ENCODE measurements at regions not wholly inside any gene's neighbourhood (a gene's known extent, or its start where the extent isn't known, plus 50 kb on each side); places are given as distances from the start of the nearest gene placed in this dataset.
"Not testable (repeated sequence)": the region's sequence is repeated elsewhere in the genome, so short reads cannot be mapped to it uniquely, and the experiment has no call there.

GRCh38 chr5:57736716-57737115 lies 254.1 kb upstream of the ACTBL2 start:
- Histone ChIP-seq H3K27me3 (ENCODE audit: control insufficient read depth, insufficient read depth, low read length) (no peaks in the 10 kb centered on the region), H3K27ac (ENCODE audit: low read depth, low read length) (peak overlapping the region; percentile 43), H3K4me3 (ENCODE audit: low read depth, low read length) (no peak overlapping the region), H3K9me3 (ENCODE audit: control insufficient read depth, insufficient read depth, low read length) (no peaks in the 10 kb centered on the region)
- CTCF ChIA-PET, result interaction anchor here (0.7 to 1.8 kb wide), 3 partner anchors 42 to 724 kb away, joined by 4 read pairs; no protein-coding TSS in a partner anchor
- no peak for DNase-seq (ENCODE audit: low read depth, low spot score)
- POLR2A ChIA-PET, result no interaction called here
- TF ChIP-seq CTCF (IDR thresholded peaks at IDR 0.05; ENCODE audit: low read depth, low read length), result no peak

GRCh38 chr5:57735279-57736153 lies 252.9 kb upstream of the ACTBL2 start:
- POLR2A ChIA-PET; H3K4me3 ChIP-seq (ENCODE audit: low read depth, low read length); H3K27me3 ChIP-seq (ENCODE audit: control insufficient read depth, insufficient read depth, low read length); H3K9me3 ChIP-seq (ENCODE audit: control insufficient read depth, insufficient read depth, low read length): not testable (repeated sequence)
- DNase-seq (ENCODE audit: low read depth, low spot score), result peak; percentile 83
- peak overlapping the region; percentile 82 for H3K27ac ChIP-seq (ENCODE audit: low read depth, low read length)
- CTCF ChIA-PET, result interaction anchor here (1.8 kb wide), 2 partner anchors 44 to 237 kb away, joined by 4 read pairs; no protein-coding TSS in a partner anchor

- POLR2A ChIA-PET, result no interaction called here
- CTCF ChIA-PET, result interaction anchor here (0.8 kb wide), 2 partner anchors 45 to 727 kb away, joined by 4 read pairs; no protein-coding TSS in a partner anchor
- DNase-seq (ENCODE audit: low read depth, low spot score), result no peak
- no peaks in the 10 kb centered on the region for H3K27me3 ChIP-seq (ENCODE audit: control insufficient read depth, insufficient read depth, low read length)
- no peaks in the 10 kb centered on the region for H3K9me3 ChIP-seq (ENCODE audit: control insufficient read depth, insufficient read depth, low read length)
- no peak for TF ChIP-seq CTCF (IDR thresholded peaks at IDR 0.05; ENCODE audit: low read depth, low read length)
- no peak overlapping the region for H3K4me3 ChIP-seq (ENCODE audit: low read depth, low read length)
- no peak overlapping the region for H3K27ac ChIP-seq (ENCODE audit: low read depth, low read length)
Observed at GRCh38 chr5:57734296-57734695, 251.7 kb upstream of the ACTBL2 start.

- POLR2A ChIA-PET, result no interaction called here
- no peaks in the 10 kb centered on the region for H3K9me3 ChIP-seq (ENCODE audit: control insufficient read depth, insufficient read depth, low read length)
- no peak for TF ChIP-seq CTCF (IDR thresholded peaks at IDR 0.05; ENCODE audit: low read depth, low read length)
- no peak overlapping the region for H3K27ac ChIP-seq (ENCODE audit: low read depth, low read length)
- DNase-seq (ENCODE audit: low read depth, low spot score), result no peak
- CTCF ChIA-PET, result no interaction called here
- H3K4me3 ChIP-seq (ENCODE audit: low read depth, low read length), result no peak overlapping the region
- no peaks in the 10 kb centered on the region for H3K27me3 ChIP-seq (ENCODE audit: control insufficient read depth, insufficient read depth, low read length)
Observed at GRCh38 chr5:57727591-57727990, 245.0 kb upstream of the ACTBL2 start.

GRCh38 chr5:57725658-57726504 lies 243.3 kb upstream of the ACTBL2 start:
- Histone ChIP-seq H3K9me3 (ENCODE audit: control insufficient read depth, insufficient read depth, low read length) (no peaks in the 10 kb centered on the region), H3K27ac (ENCODE audit: low read depth, low read length) (no peak overlapping the region), H3K4me3 (ENCODE audit: low read depth, low read length) (no peak overlapping the region), H3K27me3 (ENCODE audit: control insufficient read depth, insufficient read depth, low read length) (no peaks in the 10 kb centered on the region)
- POLR2A ChIA-PET, result no interaction called here
- DNase-seq (ENCODE audit: low read depth, low spot score), result no peak
- no peak for TF ChIP-seq CTCF (IDR thresholded peaks at IDR 0.05; ENCODE audit: low read depth, low read length)
- CTCF ChIA-PET, result interaction anchor here (1.1 kb wide), 1 partner anchor 54 kb away, joined by 4 read pairs; no protein-coding TSS in a partner anchor
